Hematopoietic multipotent progenitor cell (in vitro differentiated cells): ENCODE measurements at regions not wholly inside any gene's neighbourhood (a gene's known extent, or its start where the extent isn't known, plus 50 kb on each side); places are given as distances from the start of the nearest gene placed in this dataset. TPM values are rescaled to one million over a fixed set of nuclear protein-coding genes. Genes with fewer than 3 reads are reported as not detected.

Experiments used
- DNase-seq, 3 donors: peaks; one replicate each; pipeline ENCODE4 v3.0.0-alpha.2; 2011 to 2015; ENCODE audit warnings: low read depth in 2 of 3, low spot score in 2 of 3
- small RNA-seq: library from RNA; depleted of rRNA; stranded (forward); fragments of <200 nt; gene quantifications from one replicate; pipeline ENCODE3, GENCODE V24; 2012

GRCh38 chr9:86405086-86405491 is 50.9 kb upstream of the TUT7 start:
- no peak for DNase-seq

Small RNA genes lying in the stretch of these regions (small RNA-seq; reads per million reads assigned to genes)
- gene AL158828.1 (not detected), gene RNU2-36P (20.2 reads per million, percentile 94 among the genes with 10 or more reads in this experiment)
